Heart right ventricle (tissue), 16 donors: ENCODE measurements at regions not wholly inside any gene's neighbourhood (a gene's known extent, or its start where the extent isn't known, plus 50 kb on each side); places are given as distances from the start of the nearest gene placed in this dataset.

ENCODE experiments used
- ATAC-seq, 8 donors: fragments of 200-7000 bp; cut with Tn5 transposase; one replicate each; pipeline ENCODE4 v1.9.1; 2020; ENCODE audit warnings: mild to moderate bottlenecking in 8 of 8, moderate library complexity in 8 of 8, moderate number of reproducible peaks in 1 of 8
- DNase-seq, 2 donors: peaks; one replicate each; pipeline ENCODE4 v3.0.0-alpha.2; 2020
- H3K27ac ChIP-seq, 10 donors: fragments of 200-600 bp; sonication (generic) in 2 of 10; one replicate each; pipeline versions ENCODE4 v1.5.0 to v1.8.0; 2020 to 2022; ENCODE audit warnings: mild to moderate bottlenecking in 3 of 10
- H3K27me3 ChIP-seq, 7 donors: fragments of 200-600 bp; one replicate each; pipeline ENCODE4 v1.8.0; 2021 to 2022; ENCODE audit warnings: mild to moderate bottlenecking in 2 of 7
- H3K36me3 ChIP-seq, 9 donors: fragments of 200-600 bp; sonication (generic) in 1 of 9; one replicate each; pipeline versions ENCODE4 v1.5.0 to v1.8.0; 2020 to 2022; ENCODE audit warnings: mild to moderate bottlenecking in 2 of 9
- H3K4me1 ChIP-seq, 9 donors: fragments of 200-600 bp; sonication (generic) in 1 of 9; one replicate each; pipeline versions ENCODE4 v1.5.0 to v1.8.0; 2020 to 2022; ENCODE audit warnings: mild to moderate bottlenecking in 4 of 9
- H3K4me3 ChIP-seq, 10 donors: fragments of 200-600 bp; sonication (generic) in 2 of 10; one replicate each; pipeline versions ENCODE4 v1.5.0 to v1.8.0; 2020 to 2022; ENCODE audit warnings: mild to moderate bottlenecking in 7 of 10, moderate library complexity in 2 of 10
- H3K9me3 ChIP-seq, 11 donors: fragments of 200-600 bp in 10 of 11; sonication (generic) in 2 of 11; one replicate each; pipeline versions ENCODE4 v1.5.0 to v1.8.0; 2013 to 2022; ENCODE audit warnings: mild to moderate bottlenecking in 2 of 11, control low read depth in 1 of 11, moderate library complexity in 1 of 11
- WGBS, 2 donors: extraction: QIAGEN DNeasy Blood & Tissue Kit; methylation state at CpG; one replicate each; pipeline ENCODE4 v1.1.7; 2013; ENCODE audit warnings: inconsistent platforms in 1 of 2; 5-methylcytosine and 5-hydroxymethylcytosine counted together
- intact Hi-C, 10 donors: fragments of 100-400 bp; cut with DNase I; formaldehyde crosslinking; loops; one replicate each; pipeline versions ENCODE4 v1.11.1 to v1.14.2; 2022
- TF ChIP-seq, protein P1 (sequence below), 9 donors: fragments of 200-600 bp; sonication (generic) in 2 of 9; IDR thresholded peaks; one replicate each; pipeline versions ENCODE4 v1.5.0 to v1.8.0; 2021 to 2022; ENCODE audit warnings: antibody characterized with exemption in 9 of 9, mild to moderate bottlenecking in 5 of 9, moderate library complexity in 1 of 9
- donor health status: Arrhythmogenic right ventricular cardiomyopathy.
- donor health status: ischemic (EF 13 %, LVEDD 7.1; RV severe dilation, severe dysfunction).
- donor health status: healthy with polysubstance abuse.
- donor health status: DM: no; HTN: yes; CAD: no.
- donor health status: DM: no; HTN: no; CAD: no.
- donor health status: ischemic (EF 25% LVEDD 6.9; RV normal size, moderate dysfunction).
- donor health status: ischemic (EF 25% LVEDD 5.7; RV mildly dilated, moderate dysfunction).
- donor health status: healthy.
- donor health status: DM: yes; HTN: yes; CAD: no.
- donor health status: Ischemic cardiomyopathy.
- donor health status: ischemic (EF 35%, LVEDD 5.7; RV mildly dilated, moderate dysfunction).
- donor health status: nonischemic (EF 11% LVEDD 7.7; RV severe dilation, severe dysfunction).
- donor health status: DM: yes; HTN: yes; CAD: no.
- donor health status: PGD.
- donor health status: ischemic (EF 29% LVEDD 5.4; RV normal size, mild dysfunction).
- donor health status: nonischemic (EF 23%, LVEDD 6.1; RV moderate dilation, normal function).

DNA sequence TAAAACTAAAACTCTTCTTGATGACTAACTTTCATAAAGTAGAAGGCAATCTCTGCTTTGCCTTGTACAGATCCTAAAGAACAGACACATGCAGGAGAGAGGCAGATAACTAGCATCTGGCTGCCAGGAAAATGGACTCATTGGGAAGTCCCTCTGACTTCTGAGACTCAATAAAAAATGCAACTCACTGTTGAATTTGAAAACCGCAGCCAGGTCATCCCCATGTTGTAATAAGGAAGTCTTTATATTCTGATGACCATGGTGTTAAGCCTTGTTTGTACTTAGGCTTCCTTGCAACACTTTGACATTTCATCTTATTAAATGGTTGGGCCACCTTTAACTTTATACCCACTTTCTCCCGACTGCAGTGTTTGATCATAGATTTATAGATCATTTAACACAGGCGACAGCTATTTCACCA is 375.1 kb upstream of the KCNH7 start:
- DNase-seq, result no peak
- no peaks in the 10 kb centered on the region for H3K9me3 ChIP-seq
- no peaks in the 10 kb centered on the region for H3K36me3 ChIP-seq
- no peaks in the 10 kb centered on the region for H3K4me1 ChIP-seq
- intact Hi-C loops, result no loop called here
- TF ChIP-seq, protein P1, sequence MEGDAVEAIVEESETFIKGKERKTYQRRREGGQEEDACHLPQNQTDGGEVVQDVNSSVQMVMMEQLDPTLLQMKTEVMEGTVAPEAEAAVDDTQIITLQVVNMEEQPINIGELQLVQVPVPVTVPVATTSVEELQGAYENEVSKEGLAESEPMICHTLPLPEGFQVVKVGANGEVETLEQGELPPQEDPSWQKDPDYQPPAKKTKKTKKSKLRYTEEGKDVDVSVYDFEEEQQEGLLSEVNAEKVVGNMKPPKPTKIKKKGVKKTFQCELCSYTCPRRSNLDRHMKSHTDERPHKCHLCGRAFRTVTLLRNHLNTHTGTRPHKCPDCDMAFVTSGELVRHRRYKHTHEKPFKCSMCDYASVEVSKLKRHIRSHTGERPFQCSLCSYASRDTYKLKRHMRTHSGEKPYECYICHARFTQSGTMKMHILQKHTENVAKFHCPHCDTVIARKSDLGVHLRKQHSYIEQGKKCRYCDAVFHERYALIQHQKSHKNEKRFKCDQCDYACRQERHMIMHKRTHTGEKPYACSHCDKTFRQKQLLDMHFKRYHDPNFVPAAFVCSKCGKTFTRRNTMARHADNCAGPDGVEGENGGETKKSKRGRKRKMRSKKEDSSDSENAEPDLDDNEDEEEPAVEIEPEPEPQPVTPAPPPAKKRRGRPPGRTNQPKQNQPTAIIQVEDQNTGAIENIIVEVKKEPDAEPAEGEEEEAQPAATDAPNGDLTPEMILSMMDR (IDR thresholded peaks at IDR 0.05), result no peak
- H3K4me3 ChIP-seq, result no peak overlapping the region
- no peaks in the 10 kb centered on the region for H3K27me3 ChIP-seq
- no peak overlapping the region for H3K27ac ChIP-seq
- ATAC-seq, result no peak
- 83 to 98% methylated on average over 3 of the region's 3 CpGs for WGBS, 2 donors

DNA sequence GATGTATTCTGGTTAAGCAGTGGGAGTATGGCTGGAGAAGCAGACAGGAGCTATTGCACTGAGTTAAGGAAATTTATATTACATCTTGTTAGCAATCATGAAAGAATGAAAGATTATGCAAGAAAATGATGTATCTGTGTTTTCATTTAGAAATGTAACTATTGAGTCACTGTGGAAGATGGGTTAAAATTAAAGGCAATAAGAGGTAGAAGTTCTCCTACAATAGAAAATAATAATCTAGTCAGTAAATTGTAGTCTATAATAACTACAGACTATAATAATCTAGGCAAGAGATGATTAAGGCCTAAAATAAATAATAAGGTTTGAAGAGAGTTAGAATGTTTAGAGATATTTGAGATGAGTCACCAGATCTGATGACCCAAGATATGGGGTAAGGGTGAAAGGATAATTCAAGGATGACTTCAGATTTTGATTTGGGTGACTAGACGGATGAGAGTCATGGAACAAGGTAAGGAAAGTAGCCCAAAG is 371.9 kb upstream of the KCNH7 start:
- 86 to 87% methylated on average over 1 of the region's 1 CpG for WGBS, 2 donors
- no peak overlapping the region for H3K4me3 ChIP-seq
- intact Hi-C loops, result no loop called here
- no peak for ATAC-seq
- H3K36me3 ChIP-seq, result no peaks in the 10 kb centered on the region
- TF ChIP-seq, protein P1 (IDR thresholded peaks at IDR 0.05), result no peak
- no peaks in the 10 kb centered on the region for H3K4me1 ChIP-seq
- no peaks in the 10 kb centered on the region for H3K9me3 ChIP-seq
- peak overlapping the region in 1 of 10 donors; percentile 46 for H3K27ac ChIP-seq
- no peak for DNase-seq
- no peaks in the 10 kb centered on the region for H3K27me3 ChIP-seq

DNA sequence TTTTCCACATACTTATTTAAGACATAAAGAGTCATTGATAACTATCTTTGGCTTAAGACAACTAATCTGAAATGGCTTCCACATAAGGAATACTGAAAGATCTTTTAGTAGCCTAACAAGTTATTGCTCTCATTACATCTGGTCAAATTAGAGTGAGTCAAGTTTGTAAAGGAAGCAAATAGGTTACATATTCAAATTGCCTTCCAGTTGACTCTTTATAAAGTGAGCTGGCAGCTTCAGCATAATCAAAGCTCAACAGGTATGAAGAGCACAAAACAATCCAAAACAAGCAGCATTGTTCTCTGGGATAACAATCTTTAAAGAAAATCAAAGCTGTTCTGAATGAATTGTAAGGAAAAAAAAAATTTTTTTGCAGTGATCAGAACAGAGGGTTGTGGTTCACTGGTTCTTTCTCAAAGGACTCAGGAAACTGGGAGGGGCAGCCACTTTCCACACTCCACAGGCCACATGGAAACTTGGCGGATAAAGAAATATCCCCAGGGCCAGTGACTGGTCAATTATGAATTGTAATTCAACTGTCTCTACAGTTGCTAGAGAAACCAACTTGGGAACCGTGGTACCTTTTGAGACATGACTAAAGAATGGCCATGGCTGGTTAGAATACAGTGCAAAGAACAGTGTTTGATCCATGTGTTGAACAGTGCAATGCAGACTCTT is 369.3 kb upstream of the KCNH7 start:
- TF ChIP-seq, protein P1 (IDR thresholded peaks at IDR 0.05), result no peak
- H3K4me3 ChIP-seq, result no peak overlapping the region
- H3K4me1 ChIP-seq, result no peaks in the 10 kb centered on the region
- intact Hi-C loops, result no loop called here
- H3K9me3 ChIP-seq, result no peaks in the 10 kb centered on the region
- ATAC-seq (no peak), DNase-seq (no peak)
- no peaks in the 10 kb centered on the region for H3K36me3 ChIP-seq
- no peak overlapping the region for H3K27ac ChIP-seq
- 76 to 85% methylated on average over 2 of the region's 2 CpGs for WGBS, 2 donors
- no peaks in the 10 kb centered on the region for H3K27me3 ChIP-seq

DNA sequence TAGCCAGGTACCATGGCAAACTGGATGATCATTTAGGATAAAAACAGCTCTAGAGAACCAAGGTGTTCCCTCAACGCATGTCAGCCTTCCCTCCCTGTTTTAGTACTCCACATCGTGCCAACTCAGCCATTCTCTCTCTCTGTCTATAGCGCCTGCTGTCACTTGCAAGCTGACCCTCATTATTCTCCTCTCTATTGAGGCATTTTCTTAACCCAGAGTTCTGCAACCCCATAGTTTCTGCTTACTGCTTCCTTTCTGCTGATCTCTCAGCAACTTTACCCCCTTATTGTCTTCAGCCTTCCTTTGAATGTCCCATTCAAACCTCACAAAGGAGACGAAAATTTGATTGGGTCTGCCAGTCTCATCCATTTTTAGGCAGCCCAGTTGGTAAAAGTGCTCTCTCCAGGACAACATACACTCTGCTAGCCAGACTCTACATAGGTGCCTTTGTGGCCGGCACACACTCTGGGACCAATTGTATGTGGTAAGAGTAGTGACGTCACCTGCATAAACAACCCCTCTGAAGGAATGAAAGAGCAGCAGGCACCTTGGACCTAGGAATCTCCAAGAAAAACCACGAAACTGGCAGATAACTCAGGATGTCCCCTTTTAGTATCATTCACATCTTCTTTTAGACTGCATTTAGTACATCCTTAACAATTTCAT is 367.2 kb upstream of the KCNH7 start:
- ATAC-seq (no peak), DNase-seq (no peak)
- no peak overlapping the region for H3K27ac ChIP-seq
- H3K36me3 ChIP-seq, result no peaks in the 10 kb centered on the region
- 71 to 73% methylated on average over 7 of the region's 7 CpGs for WGBS, 2 donors
- no peaks in the 10 kb centered on the region for H3K27me3 ChIP-seq
- no peaks in the 10 kb centered on the region for H3K4me1 ChIP-seq
- TF ChIP-seq, protein P1 (IDR thresholded peaks at IDR 0.05), result no peak
- H3K9me3 ChIP-seq, result no peaks in the 10 kb centered on the region
- intact Hi-C loops, result no loop called here
- no peak overlapping the region for H3K4me3 ChIP-seq
